CD14-positive monocyte (primary cell): ENCODE measurements at regions not wholly inside any gene's neighbourhood (a gene's known extent, or its start where the extent isn't known, plus 50 kb on each side); places are given as distances from the start of the nearest gene placed in this dataset.

ENCODE experiments used
- DNase-seq, 3 donors: peaks; one replicate each; pipeline ENCODE4 v3.0.0-alpha.2; 2011 to 2022
- H2AFZ ChIP-seq: 2 replicates; pipeline ENCODE4 v1.6.0; 2012; ENCODE audit warnings: mild to moderate bottlenecking, low read depth, low read length, inconsistent platforms; ENCODE audit not compliant: insufficient read depth, poor library complexity, severe bottlenecking
- H3K27ac ChIP-seq, 2 donors: 1 replicate in 1 of 2; 2 replicates in 1 of 2; pipeline ENCODE4 v1.5.1; 2012 to 2013; ENCODE audit warnings: low read length in 2 of 2, control low read depth in 1 of 2, inconsistent platforms in 1 of 2, low read depth in 1 of 2, mild to moderate bottlenecking in 1 of 2
- H3K27me3 ChIP-seq, 2 donors: one replicate each; pipeline versions ENCODE4 v1.6.0 to v1.6.1; 2011 to 2013; ENCODE audit warnings: low read length in 2 of 2; ENCODE audit not compliant: control insufficient read depth in 2 of 2, insufficient read depth in 2 of 2
- H3K36me3 ChIP-seq, 2 donors: replicated peaks in 1 of 2; 1 replicate in 1 of 2; 2 replicates in 1 of 2; pipeline versions ENCODE4 v1.5.1 to v1.6.1; 2012 to 2013; ENCODE audit warnings: low read length in 2 of 2, control low read depth in 1 of 2, inconsistent platforms in 1 of 2, mild to moderate bottlenecking in 1 of 2; ENCODE audit not compliant: insufficient read depth in 2 of 2, control insufficient read depth in 1 of 2
- H3K4me1 ChIP-seq, 2 donors: 1 replicate in 1 of 2; 2 replicates in 1 of 2; pipeline versions ENCODE4 v1.5.1 to v1.6.1; 2012 to 2013; ENCODE audit warnings: low read length in 2 of 2, control low read depth in 1 of 2, inconsistent platforms in 1 of 2, mild to moderate bottlenecking in 1 of 2, moderate library complexity in 1 of 2; ENCODE audit not compliant: insufficient read depth in 2 of 2, control insufficient read depth in 1 of 2
- H3K4me2 ChIP-seq: replicated peaks from 2 replicates; pipeline ENCODE3; 2012; ENCODE audit warnings: low read length, moderate library complexity, mild to moderate bottlenecking; ENCODE audit not compliant: poor library complexity, severe bottlenecking; ENCODE audit errors: extremely low read depth
- H3K4me3 ChIP-seq, 3 experiments: fragments of 200-600 bp in 1 of 3; sonication (generic) in 1 of 3; replicated peaks in 1 of 3; 1 replicate in 2 of 3; 2 replicates in 1 of 3; pipeline ENCODE4 v1.5.1; 2011 to 2013; ENCODE audit warnings: low read length in 3 of 3, mild to moderate bottlenecking in 3 of 3, control low read depth in 2 of 3, low read depth in 2 of 3, inconsistent platforms in 1 of 3, moderate library complexity in 1 of 3
- H3K79me2 ChIP-seq: 2 replicates; pipeline ENCODE4 v1.6.0; 2012; ENCODE audit warnings: mild to moderate bottlenecking, control low read depth, inconsistent platforms, low read length, moderate library complexity; ENCODE audit not compliant: insufficient read depth
- H3K9ac ChIP-seq: 2 replicates; pipeline ENCODE4 v1.6.0; 2017; ENCODE audit warnings: low read length, mild to moderate bottlenecking; ENCODE audit not compliant: insufficient read depth, poor library complexity, severe bottlenecking
- H3K9me3 ChIP-seq, 2 donors: replicated peaks in 1 of 2; 1 replicate in 1 of 2; 2 replicates in 1 of 2; pipeline versions ENCODE4 v1.5.1 to v1.6.1; 2012 to 2013; ENCODE audit warnings: low read length in 2 of 2, control low read depth in 1 of 2; ENCODE audit not compliant: control insufficient read depth in 1 of 2, insufficient read depth in 1 of 2
- H4K20me1 ChIP-seq: 2 replicates; pipeline ENCODE4 v1.6.0; 2012; ENCODE audit warnings: mild to moderate bottlenecking, low read length, control low read depth, moderate library complexity; ENCODE audit not compliant: insufficient read depth
- H3K27ac Mint-ChIP-seq, 7 donors: one replicate each; pipeline ENCODE4 v1.8.0; 2020; ENCODE audit warnings: mild to moderate bottlenecking in 7 of 7, mixed read lengths in 7 of 7, moderate library complexity in 6 of 7, inconsistent platforms in 2 of 7
- H3K27me3 Mint-ChIP-seq, 3 donors: one replicate each; pipeline ENCODE4 v1.8.0; 2021 to 2022; ENCODE audit warnings: low read depth in 3 of 3, mild to moderate bottlenecking in 3 of 3, mixed read lengths in 3 of 3, moderate library complexity in 3 of 3, inconsistent platforms in 1 of 3
- H3K36me3 Mint-ChIP-seq, 2 donors: one replicate each; pipeline ENCODE4 v1.8.0; 2020; ENCODE audit warnings: mixed read lengths in 2 of 2, inconsistent platforms in 1 of 2, mild to moderate bottlenecking in 1 of 2
- H3K4me1 Mint-ChIP-seq: one replicate; pipeline ENCODE4 v1.8.0; 2020; ENCODE audit warnings: mild to moderate bottlenecking, mixed read lengths
- H3K4me3 Mint-ChIP-seq, 2 donors: one replicate each; pipeline ENCODE4 v1.8.0; 2020; ENCODE audit warnings: mild to moderate bottlenecking in 2 of 2, mixed read lengths in 2 of 2, moderate library complexity in 1 of 2
- H3K9me3 Mint-ChIP-seq, 7 donors: one replicate each; pipeline ENCODE4 v1.8.0; 2020 to 2022; ENCODE audit warnings: mixed read lengths in 7 of 7, mild to moderate bottlenecking in 6 of 7, moderate library complexity in 6 of 7, inconsistent platforms in 2 of 7
- WGBS: methylation state at CpG from one replicate; pipeline ENCODE4 v1.1.5; 2013; ENCODE audit warnings: missing lambda C conversion rate; ENCODE audit not compliant: insufficient coverage; 5-methylcytosine and 5-hydroxymethylcytosine counted together
- intact Hi-C, 2 donors: fragments of 100-400 bp; cut with micrococcal nuclease; formaldehyde crosslinking; loops; one replicate each; pipeline versions ENCODE4 v1.15.0 to v1.15.1; 2023
- TF ChIP-seq, protein P1 (sequence below): fragments of 200-600 bp; IDR thresholded peaks from one replicate; pipeline ENCODE4 v1.8.0; 2022; ENCODE audit warnings: antibody characterized with exemption, mild to moderate bottlenecking

DNA sequence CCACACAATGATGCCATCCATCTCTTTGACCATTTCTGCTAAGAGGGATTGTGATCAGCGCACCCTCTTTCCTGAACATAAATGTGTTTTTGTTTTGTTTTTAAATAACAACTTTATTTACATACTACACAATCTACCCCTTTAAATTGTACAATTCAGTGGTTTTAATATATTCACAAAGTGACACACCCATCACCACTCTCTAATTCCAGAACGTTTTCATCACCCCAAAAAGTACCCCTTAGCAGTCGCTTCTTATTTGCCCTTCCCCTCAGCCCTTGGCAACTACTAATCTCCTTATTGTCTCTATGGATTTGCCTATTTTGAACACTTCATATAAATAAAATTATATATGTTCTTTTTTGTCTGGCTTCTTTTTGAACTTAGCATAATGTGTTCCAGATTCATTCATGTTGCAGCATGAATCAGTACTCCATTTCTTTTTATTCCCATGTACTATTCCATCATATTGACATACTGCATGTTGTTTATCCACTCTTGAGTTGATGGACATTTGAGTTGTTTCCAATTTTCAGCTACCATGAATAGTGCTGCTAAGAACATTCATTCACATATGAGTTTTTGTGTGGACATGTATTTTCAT, 150.9 kb upstream of the NABP1 start:
- no peaks in the 10 kb centered on the region for H4K20me1 ChIP-seq
- no peaks in the 10 kb centered on the region for H3K79me2 ChIP-seq
- no peak overlapping the region for H2AFZ ChIP-seq
- Mint-ChIP-seq H3K27me3 (no peaks in the 10 kb centered on the region), H3K27ac (no peak overlapping the region), H3K36me3 (no peaks in the 10 kb centered on the region), H3K9me3 (peaks cover 0 to 1% (median 0%) of the 10 kb centered on the region in 7 donors), H3K4me1 (peaks cover 1% of the 10 kb centered on the region), H3K4me3 (no peak overlapping the region)
- no peaks in the 10 kb centered on the region for H3K36me3 ChIP-seq
- H3K27ac ChIP-seq = no peak overlapping the region
- H3K4me2 ChIP-seq = no peak overlapping the region
- no peak overlapping the region for H3K9ac ChIP-seq
- no peaks in the 10 kb centered on the region for H3K27me3 ChIP-seq
- TF ChIP-seq, protein P1, sequence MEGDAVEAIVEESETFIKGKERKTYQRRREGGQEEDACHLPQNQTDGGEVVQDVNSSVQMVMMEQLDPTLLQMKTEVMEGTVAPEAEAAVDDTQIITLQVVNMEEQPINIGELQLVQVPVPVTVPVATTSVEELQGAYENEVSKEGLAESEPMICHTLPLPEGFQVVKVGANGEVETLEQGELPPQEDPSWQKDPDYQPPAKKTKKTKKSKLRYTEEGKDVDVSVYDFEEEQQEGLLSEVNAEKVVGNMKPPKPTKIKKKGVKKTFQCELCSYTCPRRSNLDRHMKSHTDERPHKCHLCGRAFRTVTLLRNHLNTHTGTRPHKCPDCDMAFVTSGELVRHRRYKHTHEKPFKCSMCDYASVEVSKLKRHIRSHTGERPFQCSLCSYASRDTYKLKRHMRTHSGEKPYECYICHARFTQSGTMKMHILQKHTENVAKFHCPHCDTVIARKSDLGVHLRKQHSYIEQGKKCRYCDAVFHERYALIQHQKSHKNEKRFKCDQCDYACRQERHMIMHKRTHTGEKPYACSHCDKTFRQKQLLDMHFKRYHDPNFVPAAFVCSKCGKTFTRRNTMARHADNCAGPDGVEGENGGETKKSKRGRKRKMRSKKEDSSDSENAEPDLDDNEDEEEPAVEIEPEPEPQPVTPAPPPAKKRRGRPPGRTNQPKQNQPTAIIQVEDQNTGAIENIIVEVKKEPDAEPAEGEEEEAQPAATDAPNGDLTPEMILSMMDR = no peak
- DNase-seq = no peak
- intact Hi-C loops = no loop called here
- H3K4me3 ChIP-seq = no peak overlapping the region
- no peaks in the 10 kb centered on the region for H3K4me1 ChIP-seq
- 86% methylated on average over 1 of the region's 3 CpGs for WGBS
- H3K9me3 ChIP-seq = no peaks in the 10 kb centered on the region

DNA sequence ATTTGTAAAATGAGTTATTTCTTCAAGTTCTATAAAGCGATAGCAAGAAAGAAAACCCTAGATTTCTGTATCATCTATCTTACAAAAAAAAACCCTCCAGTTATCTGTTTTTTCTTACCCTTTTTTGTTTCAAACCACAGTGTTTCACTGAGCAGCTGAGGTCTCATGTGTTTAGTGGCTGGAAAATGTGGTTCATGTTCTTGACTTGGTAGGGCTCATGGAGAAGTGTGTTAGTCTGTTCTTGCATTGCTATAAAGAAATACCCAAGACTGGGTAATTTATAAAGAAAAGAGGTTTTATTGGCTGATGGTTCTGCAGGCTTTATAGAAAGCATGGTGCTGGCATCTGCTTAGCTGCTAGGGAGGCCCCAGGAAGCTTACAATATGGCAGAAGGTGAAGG, 147.3 kb upstream of the NABP1 start:
- H3K27ac ChIP-seq = no peak overlapping the region
- H3K4me2 ChIP-seq = no peak overlapping the region
- TF ChIP-seq, protein P1 = no peak
- no peaks in the 10 kb centered on the region for H3K27me3 Mint-ChIP-seq
- no peaks in the 10 kb centered on the region for H3K27me3 ChIP-seq
- H3K4me3 ChIP-seq = no peak overlapping the region
- no peaks in the 10 kb centered on the region for H3K36me3 ChIP-seq
- intact Hi-C loops = no loop called here
- no peak overlapping the region for H3K4me3 Mint-ChIP-seq
- peaks cover 0 to 8% (median 1%) of the 10 kb centered on the region in 7 donors for H3K9me3 Mint-ChIP-seq
- H3K79me2 ChIP-seq = no peaks in the 10 kb centered on the region
- no peak overlapping the region for H3K27ac Mint-ChIP-seq
- no peak overlapping the region for H3K9ac ChIP-seq
- H2AFZ ChIP-seq = no peak overlapping the region
- H3K36me3 Mint-ChIP-seq = peaks cover 0 to 1% of the 10 kb centered on the region in 2 donors
- DNase-seq = no peak
- peaks cover 19 to 20% of the 10 kb centered on the region in 2 donors for H3K4me1 ChIP-seq
- H4K20me1 ChIP-seq = no peaks in the 10 kb centered on the region
- WGBS = no CpG with 5 or more reads among the region's 1 CpG
- peaks cover 23% of the 10 kb centered on the region for H3K4me1 Mint-ChIP-seq
- H3K9me3 ChIP-seq = no peaks in the 10 kb centered on the region
